Spleen (tissue), 7 donors: ENCODE measurements at regions not wholly inside any gene's neighbourhood (a gene's known extent, or its start where the extent isn't known, plus 50 kb on each side); places are given as distances from the start of the nearest gene placed in this dataset.
"Not testable (repeated sequence)": the region's sequence is repeated elsewhere in the genome, so short reads cannot be mapped to it uniquely, and the experiment has no call there.

Source experiments
- POLR2AphosphoS5 ChIP-seq, 3 donors: sonication (generic); formaldehyde crosslinking; IDR thresholded peaks; one replicate each; pipeline ENCODE4 v1.5.1; 2017; ENCODE audit warnings: antibody characterized with exemption in 3 of 3
- TF ChIP-seq, protein P1 (sequence below), 11 experiments: fragments of 200-600 bp in 7 of 11; fragments of 450-650 bp in 4 of 11; sonication (generic) in 4 of 11; IDR thresholded peaks in 8 of 11; conservative IDR thresholded peaks in 3 of 11; 1 replicate in 7 of 11; 2 replicates in 4 of 11; pipeline versions ENCODE4 v1.4.0 to v1.8.0; 2016 to 2021; ENCODE audit warnings: antibody characterized with exemption in 11 of 11, inconsistent platforms in 4 of 11, mild to moderate bottlenecking in 1 of 11
- donor health status: DM: no; HTN: no; CAD: no; lungs with moderate emphysema.
- donor health status: DM: no; HTN: no; CAD: no.
- donor health status: DM: no; HTN: no; CAD: no.

DNA sequence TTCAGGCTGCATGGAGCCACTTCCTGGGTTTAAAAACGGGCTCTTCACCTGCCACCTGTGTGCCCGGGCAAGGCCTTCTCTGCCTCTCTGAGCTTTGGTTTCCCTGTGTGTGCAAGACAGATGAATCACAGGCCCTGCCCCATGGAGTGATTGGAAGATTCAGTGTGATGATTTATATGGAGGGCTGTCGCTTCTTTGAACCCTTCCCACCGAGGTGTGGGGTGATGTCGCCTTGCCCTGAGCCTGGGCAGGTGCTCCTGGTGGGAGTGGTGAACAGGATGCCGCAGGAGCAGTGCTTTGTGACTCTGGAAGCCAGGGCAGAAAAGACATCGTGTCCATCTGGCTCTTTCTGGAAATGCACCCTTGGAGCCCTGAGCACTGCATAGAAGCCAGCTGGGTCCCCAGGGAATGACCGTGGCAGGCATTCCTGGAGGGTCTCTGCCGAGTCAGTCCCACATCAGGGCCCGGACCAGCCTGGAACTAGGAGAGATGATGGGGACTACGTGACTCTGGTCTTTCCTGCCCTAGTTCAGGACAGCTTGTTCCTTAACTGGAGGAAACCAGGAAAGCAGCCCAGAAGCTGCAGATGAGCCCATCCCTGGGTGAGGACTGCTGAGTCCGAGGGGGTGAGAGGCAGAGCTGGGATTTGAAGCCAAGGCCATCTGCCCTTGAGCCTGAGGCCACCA is 56.1 kb upstream of the METTL9 start:
- TF ChIP-seq, protein P1, sequence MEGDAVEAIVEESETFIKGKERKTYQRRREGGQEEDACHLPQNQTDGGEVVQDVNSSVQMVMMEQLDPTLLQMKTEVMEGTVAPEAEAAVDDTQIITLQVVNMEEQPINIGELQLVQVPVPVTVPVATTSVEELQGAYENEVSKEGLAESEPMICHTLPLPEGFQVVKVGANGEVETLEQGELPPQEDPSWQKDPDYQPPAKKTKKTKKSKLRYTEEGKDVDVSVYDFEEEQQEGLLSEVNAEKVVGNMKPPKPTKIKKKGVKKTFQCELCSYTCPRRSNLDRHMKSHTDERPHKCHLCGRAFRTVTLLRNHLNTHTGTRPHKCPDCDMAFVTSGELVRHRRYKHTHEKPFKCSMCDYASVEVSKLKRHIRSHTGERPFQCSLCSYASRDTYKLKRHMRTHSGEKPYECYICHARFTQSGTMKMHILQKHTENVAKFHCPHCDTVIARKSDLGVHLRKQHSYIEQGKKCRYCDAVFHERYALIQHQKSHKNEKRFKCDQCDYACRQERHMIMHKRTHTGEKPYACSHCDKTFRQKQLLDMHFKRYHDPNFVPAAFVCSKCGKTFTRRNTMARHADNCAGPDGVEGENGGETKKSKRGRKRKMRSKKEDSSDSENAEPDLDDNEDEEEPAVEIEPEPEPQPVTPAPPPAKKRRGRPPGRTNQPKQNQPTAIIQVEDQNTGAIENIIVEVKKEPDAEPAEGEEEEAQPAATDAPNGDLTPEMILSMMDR (IDR thresholded peaks at IDR 0.05 in 8 of 11, conservative IDR thresholded peaks at IDR 0.05 in 3 of 11), result not testable (repeated sequence)
- TF ChIP-seq POLR2AphosphoS5 (IDR thresholded peaks at IDR 0.05), result not testable (repeated sequence)
